H1 (cell line): ENCODE measurements at regions not wholly inside any gene's neighbourhood (a gene's known extent, or its start where the extent isn't known, plus 50 kb on each side); places are given as distances from the start of the nearest gene placed in this dataset.

ENCODE experiments used
- KDM5A ChIP-seq: fragments of 200-600 bp; IDR thresholded peaks from 2 replicates; pipeline ENCODE4 v1.7.1; 2012; ENCODE audit warnings: mild to moderate bottlenecking, low read length, inconsistent platforms, mixed read lengths
- SP1 ChIP-seq: IDR thresholded peaks from 2 replicates; pipeline ENCODE4 v1.6.1; 2011; ENCODE audit warnings: low read depth, low read length
- TF ChIP-seq, protein P1 (sequence below): IDR thresholded peaks from 2 replicates; pipeline ENCODE4 v1.6.1; 2012; ENCODE audit warnings: inconsistent platforms

DNA sequence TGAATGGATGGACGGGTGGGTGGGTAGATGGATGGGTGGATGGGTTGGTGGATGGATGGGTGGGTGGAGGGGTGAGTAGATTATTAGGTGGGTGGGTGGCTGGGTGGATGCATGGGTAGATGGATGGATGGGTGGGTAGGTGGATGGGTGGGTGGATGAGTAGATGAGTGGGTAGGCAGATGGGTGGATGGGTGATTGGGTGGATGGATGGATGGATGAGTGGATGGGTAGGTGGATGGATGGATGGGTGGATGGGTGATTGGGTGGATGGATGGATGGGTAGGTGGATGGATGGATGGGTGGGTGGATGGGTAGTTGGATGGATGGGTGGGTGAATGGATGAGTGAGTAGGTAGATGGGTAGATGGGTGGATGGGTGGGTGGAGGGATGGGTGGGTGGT, 59.6 kb upstream of the ADGRA1 start (continued):
- TF ChIP-seq SP1 (no peak), KDM5A (no peak)
- TF ChIP-seq, protein P1, sequence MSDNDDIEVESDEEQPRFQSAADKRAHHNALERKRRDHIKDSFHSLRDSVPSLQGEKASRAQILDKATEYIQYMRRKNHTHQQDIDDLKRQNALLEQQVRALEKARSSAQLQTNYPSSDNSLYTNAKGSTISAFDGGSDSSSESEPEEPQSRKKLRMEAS, result no peak
